ENCODE measurements at regions not wholly inside any gene's neighbourhood (a gene's known extent, or its start where the extent isn't known, plus 50 kb on each side); places are given as distances from the start of the nearest gene placed in this dataset.

DNA sequence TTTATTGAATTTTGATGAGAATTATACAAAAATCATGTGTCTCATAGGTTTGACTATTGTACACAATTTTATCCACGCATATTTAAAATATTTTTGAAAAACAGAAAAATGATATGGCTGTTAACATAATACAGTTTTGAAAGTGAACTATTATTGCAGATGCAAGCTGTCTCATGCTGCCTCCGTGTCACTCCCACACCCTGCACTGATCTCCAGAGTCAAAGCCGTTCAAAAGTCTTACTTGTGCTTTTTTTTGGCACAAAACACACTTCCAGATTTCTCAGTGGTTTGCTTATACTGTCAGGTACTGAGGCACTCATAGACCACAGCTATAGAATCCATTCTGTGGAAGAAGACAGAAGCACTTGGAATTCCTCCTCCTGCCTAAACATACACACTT, 243.1 kb upstream of the ADARB2 start:
- Mint-ChIP-seq H3K4me3 (no peak overlapping the region), H3K4me1 (ENCODE audit: low read depth) (no peaks in the 10 kb centered on the region), H3K9me3 (no peaks in the 10 kb centered on the region), H3K27me3 (ENCODE audit: low read depth) (no peaks in the 10 kb centered on the region), H3K36me3 (ENCODE audit: insufficient read depth in 2 of 2) (no peaks in the 10 kb centered on the region), H3K27ac (no peak overlapping the region)
- DNase-seq: no peak
- ATAC-seq (replicated peaks in 1 of 2): no peak

- Mint-ChIP-seq H3K4me1 (ENCODE audit: low read depth) (no peaks in the 10 kb centered on the region), H3K27me3 (ENCODE audit: low read depth) (no peaks in the 10 kb centered on the region), H3K9me3 (no peaks in the 10 kb centered on the region), H3K27ac (no peak overlapping the region), H3K36me3 (ENCODE audit: insufficient read depth in 2 of 2) (no peaks in the 10 kb centered on the region), H3K4me3 (no peak overlapping the region)
- ATAC-seq (replicated peaks in 1 of 2): no peak
- DNase-seq: no peak
These were observed 241.3 kb upstream of the ADARB2 start for GRCh38 chr10:1978584-1978983.

- no peak for ATAC-seq (replicated peaks in 1 of 2)
- Mint-ChIP-seq H3K27me3 (ENCODE audit: low read depth) (no peaks in the 10 kb centered on the region), H3K36me3 (ENCODE audit: insufficient read depth in 2 of 2) (no peaks in the 10 kb centered on the region), H3K9me3 (no peaks in the 10 kb centered on the region), H3K4me3 (no peak overlapping the region), H3K27ac (no peak overlapping the region), H3K4me1 (ENCODE audit: low read depth) (no peaks in the 10 kb centered on the region)
- DNase-seq: no peak
These were observed 240.1 kb upstream of the ADARB2 start for GRCh38 chr10:1977461-1977860.

GRCh38 chr10:1972406-1972805, 235.1 kb upstream of the ADARB2 start:
- Mint-ChIP-seq H3K9me3 (peaks cover 2% of the 10 kb centered on the region in 2 donors), H3K27ac (no peak overlapping the region), H3K4me1 (ENCODE audit: low read depth) (no peaks in the 10 kb centered on the region), H3K4me3 (no peak overlapping the region), H3K36me3 (ENCODE audit: insufficient read depth in 2 of 2) (peaks cover 0 to 1% of the 10 kb centered on the region in 2 donors), H3K27me3 (ENCODE audit: low read depth) (no peaks in the 10 kb centered on the region)
- no peak for DNase-seq
- no peak for ATAC-seq (replicated peaks in 1 of 2)

DNA sequence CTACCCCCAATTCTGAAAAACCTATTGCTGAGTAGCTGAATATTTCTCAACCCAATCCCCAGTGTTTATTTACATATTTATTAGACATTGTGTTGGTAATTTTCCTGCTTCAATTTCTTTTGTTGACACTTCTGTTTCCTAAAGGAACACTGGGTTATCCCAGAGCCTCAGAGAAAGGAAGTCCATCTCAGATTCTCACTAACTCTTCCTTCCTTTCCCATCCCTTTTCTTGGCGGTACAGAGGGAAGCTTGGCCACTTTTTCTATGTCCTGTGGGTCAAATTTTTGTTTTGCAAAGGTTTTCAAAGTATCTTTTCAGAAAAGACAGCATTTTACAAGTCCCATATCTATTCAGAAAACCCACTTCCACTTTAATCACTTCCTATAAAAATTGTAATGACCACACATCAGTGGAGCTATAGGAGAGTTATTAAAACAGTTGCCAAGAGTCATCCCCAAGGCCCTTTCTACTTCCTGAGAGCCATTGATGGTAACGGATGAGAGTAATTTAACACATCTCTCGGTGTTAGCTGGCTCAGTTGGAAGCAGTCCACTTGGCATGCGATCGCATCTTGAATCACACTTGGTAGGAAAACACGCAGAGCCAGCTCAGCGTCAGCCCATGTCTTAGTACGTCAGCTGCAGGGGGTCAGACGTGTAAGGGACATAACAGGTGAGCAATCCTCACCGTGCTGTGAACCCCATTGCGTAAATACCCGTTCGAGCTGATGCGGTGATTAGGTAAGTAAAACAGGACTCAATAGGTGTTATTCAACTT, 231.1 kb upstream of the ADARB2 start:
- H3K36me3 Mint-ChIP-seq (ENCODE audit: insufficient read depth in 2 of 2): peaks cover 0 to 1% of the 10 kb centered on the region in 2 donors
- H3K9me3 Mint-ChIP-seq: peaks cover 2% of the 10 kb centered on the region in 2 donors
- no peak overlapping the region for H3K27ac Mint-ChIP-seq
- H3K4me3 Mint-ChIP-seq: no peak overlapping the region
- no peaks in the 10 kb centered on the region for H3K27me3 Mint-ChIP-seq (ENCODE audit: low read depth)
- no peak for ATAC-seq (replicated peaks in 1 of 2)
- DNase-seq: no peak
- H3K4me1 Mint-ChIP-seq (ENCODE audit: low read depth): no peaks in the 10 kb centered on the region

- Mint-ChIP-seq H3K9me3 (no peaks in the 10 kb centered on the region), H3K27me3 (ENCODE audit: low read depth) (no peaks in the 10 kb centered on the region), H3K4me1 (ENCODE audit: low read depth) (no peaks in the 10 kb centered on the region), H3K36me3 (ENCODE audit: insufficient read depth in 2 of 2) (peaks cover 0 to 1% of the 10 kb centered on the region in 2 donors), H3K4me3 (no peak overlapping the region), H3K27ac (no peak overlapping the region)
- ATAC-seq (replicated peaks in 1 of 2) (no peak), DNase-seq (no peak)
These were observed 229.5 kb upstream of the ADARB2 start for GRCh38 chr10:1966712-1967376.

GRCh38 chr10:1964476-1964875, 227.2 kb upstream of the ADARB2 start:
- ATAC-seq (replicated peaks in 1 of 2): no peak
- Mint-ChIP-seq H3K4me1 (ENCODE audit: low read depth) (no peaks in the 10 kb centered on the region), H3K4me3 (no peak overlapping the region), H3K36me3 (ENCODE audit: insufficient read depth in 2 of 2) (peaks cover 0 to 1% of the 10 kb centered on the region in 2 donors), H3K27me3 (ENCODE audit: low read depth) (no peaks in the 10 kb centered on the region), H3K9me3 (no peaks in the 10 kb centered on the region), H3K27ac (no peak overlapping the region)
- no peak for DNase-seq

- Mint-ChIP-seq H3K9me3 (no peaks in the 10 kb centered on the region), H3K27ac (no peak overlapping the region), H3K4me1 (ENCODE audit: low read depth) (no peaks in the 10 kb centered on the region), H3K4me3 (no peak overlapping the region), H3K36me3 (ENCODE audit: insufficient read depth in 2 of 2) (no peaks in the 10 kb centered on the region), H3K27me3 (ENCODE audit: low read depth) (no peaks in the 10 kb centered on the region)
- no peak for ATAC-seq (replicated peaks in 1 of 2)
- no peak for DNase-seq
These were observed 226.0 kb upstream of the ADARB2 start for GRCh38 chr10:1963341-1963740.

- H3K4me3 Mint-ChIP-seq: no peak overlapping the region
- H3K27me3 Mint-ChIP-seq (ENCODE audit: low read depth): no peaks in the 10 kb centered on the region
- ATAC-seq (replicated peaks in 1 of 2): no peak
- no peaks in the 10 kb centered on the region for H3K36me3 Mint-ChIP-seq (ENCODE audit: insufficient read depth in 2 of 2)
- no peak for DNase-seq
- H3K4me1 Mint-ChIP-seq (ENCODE audit: low read depth): peaks cover 8% of the 10 kb centered on the region
- H3K27ac Mint-ChIP-seq: no peak overlapping the region
- H3K9me3 Mint-ChIP-seq: no peaks in the 10 kb centered on the region
These were observed 224.7 kb upstream of the ADARB2 start for GRCh38 chr10:1961989-1962388.

GRCh38 chr10:1960982-1961381, 223.7 kb upstream of the ADARB2 start:
- Mint-ChIP-seq H3K9me3 (no peaks in the 10 kb centered on the region), H3K27ac (no peak overlapping the region), H3K4me3 (no peak overlapping the region), H3K27me3 (ENCODE audit: low read depth) (no peaks in the 10 kb centered on the region), H3K4me1 (ENCODE audit: low read depth) (peaks cover 8% of the 10 kb centered on the region), H3K36me3 (ENCODE audit: insufficient read depth in 2 of 2) (no peaks in the 10 kb centered on the region)
- no peak for DNase-seq
- ATAC-seq (replicated peaks in 1 of 2): no peak

DNA sequence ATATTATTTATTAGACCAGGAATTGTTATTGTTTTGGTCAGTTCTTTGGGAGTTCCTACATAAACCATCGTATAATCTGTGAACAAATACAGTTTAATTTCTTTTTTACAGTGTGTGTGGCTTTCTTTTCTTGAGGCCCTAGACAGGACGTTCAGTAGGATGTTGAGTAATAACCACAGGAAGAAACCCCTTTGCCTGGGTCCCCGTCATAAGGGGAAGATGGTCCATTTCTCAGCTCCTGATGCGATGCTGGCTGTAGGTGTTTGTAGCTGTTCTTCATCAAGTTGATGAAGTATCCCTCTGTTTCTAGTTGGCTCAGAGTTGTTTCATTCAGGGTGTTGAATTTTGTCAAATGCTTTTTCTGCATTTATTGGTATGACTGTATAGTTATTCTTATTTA, 219.7 kb upstream of the ADARB2 start:
- Mint-ChIP-seq H3K9me3 (no peaks in the 10 kb centered on the region), H3K4me1 (ENCODE audit: low read depth) (peaks cover 8% of the 10 kb centered on the region), H3K36me3 (ENCODE audit: insufficient read depth in 2 of 2) (no peaks in the 10 kb centered on the region), H3K27ac (no peak overlapping the region), H3K4me3 (no peak overlapping the region), H3K27me3 (ENCODE audit: low read depth) (no peaks in the 10 kb centered on the region)
- peak; percentile 55 to 73 for ATAC-seq (replicated peaks in 1 of 2)
- no peak for DNase-seq

DNA sequence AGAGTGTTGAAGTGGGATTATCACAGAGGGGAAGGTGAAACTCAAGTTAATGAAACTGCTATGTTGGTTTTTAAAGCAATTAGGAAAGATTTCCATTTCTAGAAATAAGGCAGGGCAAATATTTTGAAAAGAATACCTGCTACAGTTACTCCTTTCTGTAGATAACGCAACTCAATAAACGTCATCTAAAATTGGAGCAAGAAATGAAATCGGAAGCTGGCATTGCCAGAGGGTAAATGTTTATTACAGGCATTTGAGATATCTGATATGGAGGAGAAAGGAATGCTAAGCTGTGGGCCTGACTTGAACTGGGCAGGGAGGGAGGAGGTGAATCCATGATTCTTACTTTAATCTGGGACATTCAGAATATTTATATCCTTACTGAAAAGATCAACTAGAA, 217.0 kb upstream of the ADARB2 start:
- H3K4me1 Mint-ChIP-seq (ENCODE audit: low read depth): peaks cover 8% of the 10 kb centered on the region
- H3K4me3 Mint-ChIP-seq: no peak overlapping the region
- no peak for DNase-seq
- no peaks in the 10 kb centered on the region for H3K9me3 Mint-ChIP-seq
- H3K27ac Mint-ChIP-seq: no peak overlapping the region
- H3K27me3 Mint-ChIP-seq (ENCODE audit: low read depth): no peaks in the 10 kb centered on the region
- no peak for ATAC-seq (replicated peaks in 1 of 2)
- H3K36me3 Mint-ChIP-seq (ENCODE audit: insufficient read depth in 2 of 2): no peaks in the 10 kb centered on the region

DNA sequence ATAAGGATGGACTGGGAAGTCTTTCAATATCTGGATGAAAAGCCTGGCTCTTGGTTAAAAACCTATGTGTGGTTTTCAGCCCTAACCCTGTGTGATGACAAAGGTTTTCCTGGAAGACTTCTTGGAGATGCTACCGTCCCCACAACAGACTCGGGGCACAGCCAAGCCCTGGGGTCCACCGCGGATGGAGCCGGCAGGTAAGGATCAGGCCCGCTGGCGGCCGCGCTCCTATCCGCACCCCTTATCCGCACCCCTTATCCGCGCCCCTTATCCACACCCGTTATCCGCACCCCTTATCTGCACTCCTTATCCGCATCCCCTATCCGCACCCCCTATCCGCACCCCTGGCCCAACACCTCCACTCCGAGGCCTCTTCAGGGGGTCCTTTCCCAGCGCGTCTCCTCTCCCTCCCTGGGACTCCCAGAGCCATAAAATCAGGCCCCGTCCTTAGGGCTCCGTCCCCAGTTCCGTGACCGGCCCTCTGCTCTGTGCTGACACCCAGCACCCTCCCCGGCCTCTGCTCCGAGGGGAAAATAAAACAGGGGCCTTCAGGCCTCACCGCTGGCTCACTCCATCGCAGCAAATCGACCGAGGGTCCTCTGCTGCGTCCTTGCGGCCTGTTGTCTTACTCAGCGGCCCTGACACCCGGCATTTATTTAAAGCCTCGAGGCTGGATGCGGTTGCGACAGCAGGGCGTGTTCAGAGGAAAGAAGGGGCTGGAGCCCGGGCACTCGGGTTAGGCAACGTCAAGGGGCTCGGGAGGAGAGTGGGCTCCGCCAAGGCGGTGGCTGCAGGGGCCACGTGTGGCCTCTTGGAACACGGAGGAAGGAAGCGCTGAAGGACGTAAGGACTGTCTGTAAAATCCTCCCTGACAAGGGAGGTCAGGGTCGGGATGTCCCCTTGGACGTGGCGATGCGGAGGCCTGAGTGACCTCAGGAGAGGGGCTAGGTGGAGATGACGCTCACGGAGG, 215.1 kb upstream of the ADARB2 start:
- ATAC-seq (replicated peaks in 1 of 2) (no peak), DNase-seq (no peak)
- H3K27me3 Mint-ChIP-seq (ENCODE audit: low read depth): no peaks in the 10 kb centered on the region
- H3K4me3 Mint-ChIP-seq: no peak overlapping the region
- H3K4me1 Mint-ChIP-seq (ENCODE audit: low read depth): peaks cover 4% of the 10 kb centered on the region
- H3K9me3 Mint-ChIP-seq: no peaks in the 10 kb centered on the region
- H3K27ac Mint-ChIP-seq: no peak overlapping the region
- H3K36me3 Mint-ChIP-seq (ENCODE audit: insufficient read depth in 2 of 2): no peaks in the 10 kb centered on the region
